ACC112 (cell line): ENCODE measurements at regions not wholly inside any gene's neighbourhood (a gene's known extent, or its start where the extent isn't known, plus 50 kb on each side); places are given as distances from the start of the nearest gene placed in this dataset.
"Not testable (repeated sequence)": the region's sequence is repeated elsewhere in the genome, so short reads cannot be mapped to it uniquely, and the experiment has no call there.

Source experiments
- H2AFZ ChIP-seq: fragments of 200-600 bp; sonication (generic); one replicate; pipeline ENCODE4 v1.6.0; 2017; ENCODE audit warnings: antibody characterized with exemption, low read length; ENCODE audit not compliant: unreplicated experiment
- H3K27ac ChIP-seq: fragments of 200-600 bp; sonication (generic); 2 replicates; pipeline ENCODE4 v1.5.1; 2014; ENCODE audit warnings: low read depth, mild to moderate bottlenecking, antibody characterized with exemption, low read length, moderate library complexity
- H3K27me3 ChIP-seq: fragments of 200-600 bp; sonication (generic); 2 replicates; pipeline ENCODE4 v1.6.1; 2014; ENCODE audit warnings: mild to moderate bottlenecking, antibody characterized with exemption, low read length, moderate library complexity, mixed read lengths; ENCODE audit not compliant: insufficient read depth
- H3K36me3 ChIP-seq: fragments of 200-600 bp; sonication (generic); 2 replicates; pipeline ENCODE4 v1.6.1; 2016; ENCODE audit warnings: mild to moderate bottlenecking, antibody characterized with exemption, low read length, moderate library complexity, mixed read lengths; ENCODE audit not compliant: insufficient read depth
- H3K4me1 ChIP-seq: fragments of 200-600 bp; sonication (generic); one replicate; pipeline ENCODE4 v1.6.1; 2016; ENCODE audit warnings: low read length, mixed read lengths; ENCODE audit not compliant: insufficient read depth, unreplicated experiment, control insufficient read depth
- H3K4me3 ChIP-seq: fragments of 200-600 bp; sonication (generic); 2 replicates; pipeline ENCODE4 v1.5.1; 2014; ENCODE audit warnings: mild to moderate bottlenecking, low read depth, low read length
- H3K79me2 ChIP-seq: fragments of 200-600 bp; sonication (generic); one replicate; pipeline ENCODE4 v1.6.0; 2016; ENCODE audit warnings: low read length; ENCODE audit not compliant: control insufficient read depth, unreplicated experiment, insufficient read depth

DNA sequence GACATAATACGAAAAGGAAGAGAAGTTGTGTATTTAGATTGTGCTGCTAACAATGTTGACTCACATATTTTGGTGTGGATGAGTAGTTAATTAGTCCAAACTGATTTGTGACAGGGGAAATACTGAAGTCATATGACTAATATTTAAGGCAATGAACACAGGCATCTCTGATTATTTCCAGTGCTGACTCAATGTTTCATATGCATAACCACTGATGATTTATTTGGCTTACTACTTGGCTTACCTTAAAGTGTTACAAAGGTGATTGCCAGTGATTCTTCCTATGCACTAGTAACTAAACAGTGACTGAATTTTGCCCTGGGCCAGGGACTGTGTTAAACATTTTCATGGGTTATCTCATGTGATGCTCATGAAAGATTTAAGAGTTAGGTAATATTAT lies 722.6 kb downstream of the METTL4 start:
- no peaks in the 10 kb centered on the region for H3K4me1 ChIP-seq
- H3K27ac ChIP-seq: no peak overlapping the region
- H2AFZ ChIP-seq: no peak overlapping the region
- H3K36me3 ChIP-seq: no peaks in the 10 kb centered on the region
- no peak overlapping the region for H3K4me3 ChIP-seq
- H3K79me2 ChIP-seq: no peaks in the 10 kb centered on the region
- no peaks in the 10 kb centered on the region for H3K27me3 ChIP-seq

DNA sequence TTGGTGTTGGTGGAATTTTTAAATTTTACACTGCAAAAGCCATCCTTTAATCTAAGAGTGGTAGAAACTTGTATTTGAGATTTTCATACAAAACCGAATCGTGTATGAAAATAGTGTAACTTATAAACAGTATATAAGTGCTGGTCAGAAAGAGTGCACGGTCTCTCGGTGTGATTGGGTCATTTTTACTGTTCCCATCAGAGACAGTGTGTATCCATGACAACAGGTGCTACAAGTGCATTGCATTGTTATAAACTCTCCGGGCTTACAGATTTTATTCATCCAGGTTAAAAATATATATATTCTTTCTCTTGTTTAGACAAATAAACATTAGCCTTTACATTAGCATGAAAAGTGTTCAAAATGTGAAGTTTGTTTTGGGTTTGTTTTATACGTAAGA lies 721.9 kb downstream of the METTL4 start:
- no peaks in the 10 kb centered on the region for H3K4me1 ChIP-seq
- no peaks in the 10 kb centered on the region for H3K36me3 ChIP-seq
- H2AFZ ChIP-seq: no peak overlapping the region
- H3K79me2 ChIP-seq: no peaks in the 10 kb centered on the region
- H3K27ac ChIP-seq: no peak overlapping the region
- H3K27me3 ChIP-seq: no peaks in the 10 kb centered on the region
- no peak overlapping the region for H3K4me3 ChIP-seq

DNA sequence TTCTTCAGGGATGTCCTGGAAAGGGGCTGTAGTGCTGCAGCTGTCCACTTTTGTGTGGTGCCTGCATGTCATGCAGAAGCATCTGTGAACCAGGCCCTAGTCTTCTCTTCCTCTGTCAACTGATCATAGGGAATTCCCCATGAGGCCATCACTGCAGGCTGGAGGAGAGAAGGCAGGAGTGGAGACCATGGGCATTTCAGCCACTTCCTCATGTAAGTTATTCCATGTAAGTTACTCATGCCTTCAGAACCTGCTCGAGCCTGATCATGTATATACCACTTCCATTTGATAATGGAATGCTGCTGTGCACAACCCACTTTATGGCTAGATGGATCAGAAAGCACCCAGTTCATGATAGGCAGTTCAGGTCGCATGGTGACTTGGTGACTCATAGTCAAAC lies 714.0 kb downstream of the METTL4 start:
- not testable (repeated sequence) for H2AFZ ChIP-seq, H3K4me1 ChIP-seq, H3K36me3 ChIP-seq, H3K27ac ChIP-seq, H3K27me3 ChIP-seq, H3K79me2 ChIP-seq, H3K4me3 ChIP-seq

DNA sequence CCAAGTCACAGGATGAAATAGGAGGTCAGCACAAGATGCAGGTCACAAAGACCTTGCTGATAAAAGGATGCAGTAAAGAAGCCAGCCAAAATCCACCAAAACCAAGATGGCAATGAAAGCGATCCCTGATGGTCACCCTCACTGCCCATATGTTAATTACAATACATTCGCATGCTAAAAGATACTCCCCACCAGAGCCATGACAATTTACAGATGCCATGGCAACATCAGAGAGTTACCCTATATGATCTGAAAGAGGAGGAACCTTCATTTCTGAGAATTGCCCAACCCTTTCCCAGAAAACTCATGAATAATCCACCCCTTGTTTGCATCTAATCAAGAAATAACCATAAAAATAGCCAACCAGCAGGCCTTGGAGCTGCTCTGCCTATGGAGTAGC lies 709.8 kb downstream of the METTL4 start:
- Histone ChIP-seq H3K79me2 (no peaks in the 10 kb centered on the region), H2AFZ (no peak overlapping the region), H3K36me3 (no peaks in the 10 kb centered on the region), H3K27ac (no peak overlapping the region), H3K27me3 (no peaks in the 10 kb centered on the region), H3K4me1 (no peaks in the 10 kb centered on the region), H3K4me3 (no peak overlapping the region)

DNA sequence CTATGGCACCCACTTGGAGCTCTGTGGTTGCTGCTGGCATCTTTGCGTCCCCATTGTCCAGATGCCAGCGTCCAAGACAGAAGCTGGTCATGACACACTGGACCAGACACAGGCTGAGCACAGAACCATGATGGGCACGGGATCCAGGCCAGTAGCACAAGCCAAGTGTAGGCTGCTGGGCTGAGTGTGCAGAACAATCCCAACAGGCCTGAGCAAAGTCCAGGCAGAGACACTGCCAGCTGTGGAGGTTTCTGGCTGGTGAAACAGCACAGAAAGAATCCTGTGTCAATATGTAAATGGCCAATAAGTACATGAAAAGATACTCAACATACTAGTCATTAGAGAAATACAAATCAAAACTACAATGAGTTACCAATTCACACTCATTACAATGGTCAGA lies 705.4 kb downstream of the METTL4 start:
- no peaks in the 10 kb centered on the region for H3K79me2 ChIP-seq

DNA sequence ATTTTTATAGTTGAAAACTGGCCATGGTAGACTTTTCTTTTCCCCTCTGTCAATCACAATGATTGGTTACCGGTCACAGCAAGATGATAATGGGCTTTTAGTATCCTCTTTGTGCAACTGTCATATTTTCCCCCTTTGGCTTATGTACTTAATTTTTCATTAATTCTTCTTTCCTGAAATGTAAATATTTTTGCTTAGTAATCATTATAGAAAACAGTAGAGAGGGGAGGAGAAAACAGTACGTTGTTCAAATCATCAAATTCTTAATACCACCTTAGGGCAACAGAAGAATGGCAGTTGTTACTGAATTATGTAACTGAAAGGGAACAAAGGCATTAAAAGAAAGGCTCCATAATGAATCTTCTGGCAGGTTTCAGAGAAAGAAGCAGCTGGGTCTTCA lies 699.0 kb downstream of the METTL4 start:
- Histone ChIP-seq H3K27ac (no peak overlapping the region), H3K27me3 (no peaks in the 10 kb centered on the region), H3K36me3 (no peaks in the 10 kb centered on the region), H3K79me2 (no peaks in the 10 kb centered on the region), H3K4me1 (no peaks in the 10 kb centered on the region), H3K4me3 (no peak overlapping the region), H2AFZ (no peak overlapping the region)

More for the DNA sequence above, 705.4 kb downstream of the METTL4 start:
- H3K36me3 ChIP-seq: no peaks in the 10 kb centered on the region
- no peak overlapping the region for H2AFZ ChIP-seq
- no peaks in the 10 kb centered on the region for H3K4me1 ChIP-seq
- no peak overlapping the region for H3K4me3 ChIP-seq
- H3K27me3 ChIP-seq: no peaks in the 10 kb centered on the region
- H3K27ac ChIP-seq: no peak overlapping the region

DNA sequence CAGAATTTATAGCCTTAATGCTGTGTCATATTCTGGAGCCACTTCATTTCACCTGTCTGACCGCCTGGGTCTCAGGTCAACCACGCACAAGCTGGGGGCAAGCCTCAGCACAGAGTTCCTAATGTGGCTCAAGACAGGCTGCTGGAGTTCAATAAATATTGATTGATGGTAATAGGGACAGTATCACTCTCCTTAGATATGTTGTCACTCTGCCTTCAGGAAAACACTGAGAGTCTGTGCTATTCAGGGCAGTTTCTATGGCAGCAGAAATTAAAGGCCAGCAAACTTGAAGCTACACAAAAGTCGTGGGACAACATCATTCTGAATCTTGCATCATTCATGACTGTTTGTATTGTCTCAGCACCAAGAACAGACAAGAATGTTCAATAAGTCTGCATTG lies 696.1 kb downstream of the METTL4 start:
- Histone ChIP-seq H3K4me3 (no peak overlapping the region), H3K4me1 (no peaks in the 10 kb centered on the region), H3K79me2 (no peaks in the 10 kb centered on the region)

DNA sequence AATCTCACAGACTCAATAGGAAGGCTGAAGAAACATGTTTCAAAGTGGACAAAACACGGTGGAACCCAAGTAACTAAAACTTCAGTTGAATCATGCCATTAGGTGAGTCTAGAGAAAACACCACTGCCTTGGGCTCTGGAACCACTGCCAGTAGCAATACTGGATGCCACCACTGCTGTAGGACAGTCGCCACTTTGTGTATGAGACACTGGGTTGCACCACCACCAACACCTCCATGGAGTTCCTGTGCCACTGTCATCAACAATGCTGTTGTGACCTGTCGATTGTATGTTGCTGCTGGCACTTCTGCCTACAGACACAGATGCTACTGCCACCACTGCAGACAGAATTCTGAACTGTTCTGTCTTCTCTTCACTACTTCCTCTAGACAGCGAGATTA lies 686.7 kb downstream of the METTL4 start:
- H3K79me2 ChIP-seq: no peaks in the 10 kb centered on the region
- H3K4me1 ChIP-seq: no peaks in the 10 kb centered on the region
- H3K27me3 ChIP-seq: no peaks in the 10 kb centered on the region
- H2AFZ ChIP-seq: no peak overlapping the region
- H3K4me3 ChIP-seq: no peak overlapping the region
- no peaks in the 10 kb centered on the region for H3K36me3 ChIP-seq
- H3K27ac ChIP-seq: no peak overlapping the region

More for the DNA sequence above, 696.1 kb downstream of the METTL4 start:
- Histone ChIP-seq H3K36me3 (no peaks in the 10 kb centered on the region), H3K27me3 (no peaks in the 10 kb centered on the region), H3K27ac (no peak overlapping the region), H2AFZ (no peak overlapping the region)

DNA sequence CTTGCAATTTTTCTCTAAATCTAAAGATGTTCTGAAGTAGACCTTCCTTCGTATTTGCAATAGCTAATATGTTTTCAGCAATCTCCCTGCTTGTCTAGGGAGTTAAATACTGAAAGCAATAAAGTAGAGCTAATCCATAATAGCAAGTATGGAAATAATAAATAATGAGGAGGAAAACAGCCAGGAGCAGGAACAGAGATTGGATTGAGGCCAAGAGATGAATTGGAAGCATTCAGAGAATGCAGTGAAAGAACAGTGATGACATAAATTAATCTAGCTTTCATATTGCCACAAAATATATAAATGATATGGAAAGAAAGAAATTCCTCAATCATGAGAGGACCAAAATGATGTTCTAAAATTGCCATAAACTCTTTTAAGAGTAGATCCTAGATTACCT lies 679.7 kb downstream of the METTL4 start:
- Histone ChIP-seq H3K4me3 (no peak overlapping the region), H3K79me2 (no peaks in the 10 kb centered on the region), H3K27ac (no peak overlapping the region), H3K36me3 (no peaks in the 10 kb centered on the region), H3K4me1 (no peaks in the 10 kb centered on the region), H3K27me3 (no peaks in the 10 kb centered on the region), H2AFZ (no peak overlapping the region)

DNA sequence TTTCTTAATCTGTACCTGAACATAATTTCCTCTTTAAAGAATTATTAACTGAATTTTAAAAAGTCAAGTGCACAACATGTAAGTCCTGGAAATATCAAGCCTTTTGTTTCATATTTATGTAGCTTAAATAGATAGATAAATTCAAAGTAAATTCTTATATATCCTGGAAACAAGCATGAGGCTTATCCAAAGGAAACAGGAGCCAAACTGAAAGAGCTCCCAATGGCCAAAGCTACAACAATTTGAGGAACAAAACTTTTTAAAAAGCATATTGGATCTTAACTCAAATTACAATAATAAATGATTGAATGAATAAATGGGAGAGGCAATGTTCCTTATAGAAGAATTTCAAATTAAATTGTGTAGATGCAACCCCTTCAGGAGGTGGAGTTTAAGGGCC lies 679.1 kb downstream of the METTL4 start:
- Histone ChIP-seq H3K4me3 (no peak overlapping the region), H3K27me3 (no peaks in the 10 kb centered on the region), H3K36me3 (no peaks in the 10 kb centered on the region), H2AFZ (no peak overlapping the region), H3K79me2 (no peaks in the 10 kb centered on the region), H3K27ac (no peak overlapping the region), H3K4me1 (no peaks in the 10 kb centered on the region)

DNA sequence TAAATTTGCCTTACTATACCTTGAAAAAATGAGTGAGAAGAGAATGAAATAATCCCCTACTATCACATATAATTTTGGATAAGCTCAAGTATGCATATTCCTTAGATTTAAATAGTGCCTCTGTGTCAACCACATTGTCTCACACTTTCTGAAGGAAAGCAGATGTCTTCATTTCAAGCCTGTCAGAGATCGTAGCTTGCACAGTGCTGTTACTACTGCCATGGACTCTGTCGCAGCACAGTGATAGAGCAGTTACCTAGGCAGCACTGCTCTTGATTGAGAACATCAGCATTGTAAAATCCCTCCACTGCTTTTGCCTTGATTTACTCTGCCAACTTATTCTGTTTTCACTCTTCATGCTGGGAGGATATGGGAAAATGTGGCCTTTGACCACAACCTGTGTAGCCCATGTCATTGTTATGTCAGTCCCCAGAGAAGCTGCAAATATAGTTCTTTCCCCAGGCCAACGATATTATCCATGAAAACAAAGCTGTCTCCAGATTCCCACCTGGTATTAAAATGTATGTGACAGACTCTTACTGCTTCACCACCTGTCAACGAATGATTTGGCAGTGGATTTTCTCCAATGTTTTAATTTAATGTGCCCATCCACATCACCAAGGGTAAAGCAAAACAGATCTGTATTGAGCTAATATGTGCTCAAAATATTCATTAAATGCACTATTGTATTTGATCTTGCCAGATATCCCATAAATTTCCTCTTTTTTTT lies 675.7 kb downstream of the METTL4 start:
- no peaks in the 10 kb centered on the region for H3K79me2 ChIP-seq
- no peak overlapping the region for H3K27ac ChIP-seq

More for the DNA sequence above, 675.7 kb downstream of the METTL4 start:
- no peak overlapping the region for H2AFZ ChIP-seq
- H3K4me1 ChIP-seq: no peaks in the 10 kb centered on the region
- H3K36me3 ChIP-seq: no peaks in the 10 kb centered on the region
- no peaks in the 10 kb centered on the region for H3K27me3 ChIP-seq
- no peak overlapping the region for H3K4me3 ChIP-seq
